Epidermal melanocyte (primary cell): ENCODE measurements at regions not wholly inside any gene's neighbourhood (a gene's known extent, or its start where the extent isn't known, plus 50 kb on each side); places are given as distances from the start of the nearest gene placed in this dataset.

ENCODE experiments used
- DNase-seq: peaks from one replicate; pipeline ENCODE4 v3.0.0; 2011; ENCODE audit warnings: low spot score; ENCODE audit not compliant: insufficient read length

DNA sequence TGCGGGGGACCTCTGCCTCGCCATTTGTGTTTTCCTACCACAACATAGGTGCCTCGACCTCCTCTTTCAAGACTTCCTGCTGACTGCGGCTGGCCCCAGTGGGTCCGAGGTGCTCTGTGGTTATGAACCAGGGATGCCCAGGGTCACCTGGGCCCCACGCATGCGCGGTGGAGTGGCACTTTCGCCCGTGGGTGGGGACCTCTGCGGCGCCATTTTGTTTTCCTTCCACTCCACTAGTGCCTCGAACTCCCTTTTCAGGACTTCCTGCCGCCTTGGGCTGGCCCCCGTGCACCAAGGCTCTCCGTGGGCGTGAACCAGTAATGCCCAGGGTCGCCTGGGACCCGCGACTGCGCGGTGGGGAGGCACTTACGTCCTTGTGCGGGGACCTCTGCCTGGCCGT is 351.6 kb downstream of the ALG10 start:
- no peak for DNase-seq

DNA sequence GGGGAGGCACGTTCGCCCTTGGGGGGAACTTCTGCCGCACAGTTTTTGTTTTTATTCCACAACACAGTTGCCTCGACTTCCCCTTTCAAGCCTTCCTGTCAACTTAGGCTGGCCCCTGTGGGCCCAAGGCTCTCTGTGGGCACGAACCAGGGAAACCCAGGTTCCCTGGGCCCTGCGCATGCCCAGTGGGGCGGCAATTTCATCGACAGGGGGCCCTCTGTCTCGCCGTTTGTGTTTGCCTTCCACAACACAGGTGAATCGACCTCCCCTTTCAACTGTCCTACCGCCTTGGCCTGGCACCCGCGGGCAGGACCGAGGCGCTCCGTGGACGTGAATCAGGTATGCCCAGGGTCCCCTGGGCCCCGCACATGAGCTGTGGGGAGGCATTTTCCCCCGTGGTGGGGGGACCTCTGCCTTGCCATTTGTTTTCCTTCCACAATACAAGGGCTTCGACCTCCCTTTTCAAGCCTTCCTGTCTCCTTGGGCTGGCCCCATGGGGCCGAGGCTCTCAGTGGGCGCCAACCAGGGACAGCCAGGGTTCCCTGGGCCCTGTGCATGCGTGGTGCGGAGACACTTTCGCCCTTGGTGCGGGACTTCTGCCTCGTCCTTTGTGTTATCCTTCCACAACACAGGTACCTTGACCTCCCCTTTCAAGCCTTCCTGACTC is 354.0 kb downstream of the ALG10 start:
- DNase-seq, result no peak

DNA sequence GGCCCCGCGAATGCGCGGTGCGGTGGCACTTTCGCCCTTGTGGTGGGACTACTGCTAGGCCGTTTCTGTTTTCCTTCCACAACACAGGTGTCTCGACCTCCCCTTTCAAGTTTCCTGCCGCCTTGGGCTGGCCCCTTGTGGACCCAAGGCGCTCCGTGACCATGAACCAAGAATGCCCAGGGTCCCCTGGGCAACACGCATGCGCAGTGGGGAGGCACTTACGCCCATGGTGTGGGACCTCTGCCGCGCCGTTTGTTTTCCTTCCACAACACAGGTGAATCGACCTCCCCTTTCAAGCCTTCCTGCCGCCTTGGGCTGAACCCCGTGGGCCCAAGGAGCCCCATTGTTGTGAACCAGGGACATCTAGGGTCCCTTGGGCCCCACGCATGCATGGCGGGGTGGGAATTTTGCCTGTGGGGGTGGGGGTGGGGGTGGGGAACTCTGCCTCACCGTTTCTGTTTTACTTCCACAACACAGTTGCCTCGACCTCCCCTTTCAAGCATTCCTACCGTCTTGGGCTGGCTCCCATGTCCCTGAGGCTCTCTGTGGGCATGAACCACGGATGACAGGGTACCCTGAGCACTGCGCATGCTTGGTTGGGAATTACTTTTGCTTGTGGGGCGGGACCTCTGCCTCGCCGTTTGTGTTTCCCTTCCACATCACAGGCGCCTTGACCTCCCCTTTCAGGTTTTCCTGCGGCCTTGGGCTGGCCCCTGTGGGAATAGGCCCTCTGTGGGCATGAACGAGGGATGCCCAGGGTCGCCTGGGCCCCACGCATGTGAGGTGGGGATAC is 355.1 kb downstream of the ALG10 start:
- DNase-seq, result no peak

- no peak for DNase-seq
Observed at GRCh38 chr12:34379142-34379541, 356.8 kb downstream of the ALG10 start.

DNA sequence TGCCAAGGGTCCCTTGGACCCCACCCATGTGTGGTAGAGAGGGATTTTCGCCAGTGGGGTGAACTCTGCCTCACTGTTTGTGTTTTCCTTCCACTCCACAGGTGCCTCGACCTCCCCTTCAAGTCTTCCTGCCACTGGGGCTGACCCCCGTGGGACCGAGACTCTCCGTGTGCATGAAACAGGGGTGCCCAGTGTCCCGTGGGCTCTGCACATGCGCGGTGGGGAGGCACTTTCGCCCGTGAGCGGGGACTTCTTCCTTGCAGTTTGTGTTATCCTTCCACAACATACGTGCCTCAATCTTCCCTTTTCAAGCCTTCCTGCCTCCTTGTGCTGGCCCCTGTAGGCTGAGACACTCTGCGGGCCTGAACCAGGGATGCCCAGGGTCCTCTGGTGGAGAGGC is 362.4 kb downstream of the ALG10 start:
- no peak for DNase-seq

DNA sequence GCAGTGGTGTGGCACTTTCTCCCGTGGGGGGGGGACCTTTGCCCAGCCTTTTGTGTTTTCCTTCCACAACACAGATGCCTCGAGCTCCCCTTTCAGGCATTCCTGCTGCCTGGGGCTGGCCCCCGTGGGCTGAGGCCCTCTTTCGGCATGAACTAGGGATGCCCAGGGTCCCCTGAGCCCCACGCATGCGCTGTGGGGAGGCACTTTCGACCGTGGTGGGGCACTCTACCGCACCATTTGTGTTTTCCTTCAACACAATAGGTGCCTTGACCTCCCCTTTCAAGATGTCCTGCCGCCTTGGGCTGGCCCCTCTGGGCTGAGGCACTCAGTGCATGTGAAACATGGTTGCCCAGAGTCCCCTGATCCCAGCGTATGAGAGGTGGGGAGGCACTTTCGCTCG is 363.7 kb downstream of the ALG10 start:
- no peak for DNase-seq

GRCh38 chr12:34386621-34387255 is 364.4 kb downstream of the ALG10 start:
- no peak for DNase-seq

DNA sequence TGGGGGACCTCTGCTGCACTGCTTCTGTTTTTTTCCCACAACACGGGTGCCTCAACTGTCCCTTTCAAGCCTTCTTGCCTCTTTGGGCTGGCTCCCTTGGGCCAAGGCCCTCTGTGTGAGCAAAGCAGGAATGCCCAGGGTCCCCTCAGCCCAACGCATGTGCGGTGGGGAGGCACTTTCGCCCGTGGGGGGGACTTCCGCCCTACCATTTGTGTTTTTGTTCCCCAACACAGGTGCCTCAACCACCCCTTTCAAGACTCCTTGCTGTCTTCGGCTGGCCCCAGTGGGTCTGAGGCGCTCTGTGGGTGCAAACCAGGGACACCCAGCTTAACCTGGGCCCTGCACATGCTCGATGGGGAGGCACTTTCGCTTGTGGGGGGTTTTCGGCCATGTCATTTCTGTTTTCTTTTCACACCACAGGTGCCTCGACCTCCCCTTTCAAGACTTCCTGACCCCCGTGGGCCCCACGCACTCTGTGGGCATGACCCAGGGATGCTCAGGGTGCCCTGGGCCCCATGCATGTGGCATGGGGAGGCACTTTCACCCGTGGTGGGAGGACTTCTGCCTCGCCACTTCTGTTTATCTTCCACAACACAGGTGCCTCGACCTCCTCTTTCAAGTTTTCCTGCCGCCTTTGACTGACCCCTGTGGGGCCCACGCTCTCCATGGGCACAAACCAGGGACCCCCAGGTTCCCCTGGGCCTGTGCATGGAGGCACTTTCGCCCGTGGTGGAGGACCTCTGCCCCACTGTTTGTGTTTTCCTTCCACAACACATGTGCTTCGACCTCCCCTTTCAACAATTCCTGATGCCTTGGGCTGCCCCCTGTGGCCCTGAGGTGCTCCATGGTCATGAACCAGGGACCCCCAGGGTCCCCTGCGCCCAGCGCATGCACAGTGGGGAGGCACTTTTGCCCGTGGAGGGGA is 365.7 kb downstream of the ALG10 start:
- DNase-seq, result no peak

GRCh38 chr12:34388636-34389377 is 366.5 kb downstream of the ALG10 start:
- no peak for DNase-seq

GRCh38 chr12:34389378-34390170 is 367.3 kb downstream of the ALG10 start:
- DNase-seq, result no peak

DNA sequence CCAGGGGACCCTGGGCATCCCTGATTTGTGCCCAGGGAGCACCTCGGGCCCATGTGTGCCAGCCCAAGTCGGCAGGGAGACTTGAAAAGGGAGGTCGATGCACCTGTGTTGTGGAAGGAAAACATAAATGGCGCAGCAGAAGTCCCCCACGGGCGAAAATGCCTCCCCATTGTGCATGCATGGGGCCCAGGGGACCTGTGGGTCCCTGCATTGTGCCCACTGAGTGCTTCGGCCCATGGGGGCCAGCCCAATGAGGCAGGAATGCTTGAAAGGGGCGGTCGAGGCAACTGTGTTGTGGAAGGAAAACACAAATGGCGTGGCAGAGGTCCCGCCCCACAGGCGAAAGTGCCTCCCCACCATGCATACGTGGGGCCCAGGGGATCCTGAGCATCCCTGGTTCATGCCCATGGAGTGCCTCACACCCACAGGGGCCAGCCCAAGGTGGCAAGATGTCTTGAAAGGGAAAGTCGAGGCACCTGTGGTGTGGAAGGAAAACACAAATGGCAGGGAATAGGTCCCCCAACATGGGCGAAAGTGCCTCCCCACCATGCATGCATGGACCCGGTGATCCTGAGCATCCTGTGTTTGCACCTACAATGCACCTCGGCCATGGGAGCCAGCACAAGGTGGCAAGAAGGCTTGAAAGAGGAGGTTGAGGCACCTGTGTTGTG is 368.0 kb downstream of the ALG10 start:
- DNase-seq, result no peak

DNA sequence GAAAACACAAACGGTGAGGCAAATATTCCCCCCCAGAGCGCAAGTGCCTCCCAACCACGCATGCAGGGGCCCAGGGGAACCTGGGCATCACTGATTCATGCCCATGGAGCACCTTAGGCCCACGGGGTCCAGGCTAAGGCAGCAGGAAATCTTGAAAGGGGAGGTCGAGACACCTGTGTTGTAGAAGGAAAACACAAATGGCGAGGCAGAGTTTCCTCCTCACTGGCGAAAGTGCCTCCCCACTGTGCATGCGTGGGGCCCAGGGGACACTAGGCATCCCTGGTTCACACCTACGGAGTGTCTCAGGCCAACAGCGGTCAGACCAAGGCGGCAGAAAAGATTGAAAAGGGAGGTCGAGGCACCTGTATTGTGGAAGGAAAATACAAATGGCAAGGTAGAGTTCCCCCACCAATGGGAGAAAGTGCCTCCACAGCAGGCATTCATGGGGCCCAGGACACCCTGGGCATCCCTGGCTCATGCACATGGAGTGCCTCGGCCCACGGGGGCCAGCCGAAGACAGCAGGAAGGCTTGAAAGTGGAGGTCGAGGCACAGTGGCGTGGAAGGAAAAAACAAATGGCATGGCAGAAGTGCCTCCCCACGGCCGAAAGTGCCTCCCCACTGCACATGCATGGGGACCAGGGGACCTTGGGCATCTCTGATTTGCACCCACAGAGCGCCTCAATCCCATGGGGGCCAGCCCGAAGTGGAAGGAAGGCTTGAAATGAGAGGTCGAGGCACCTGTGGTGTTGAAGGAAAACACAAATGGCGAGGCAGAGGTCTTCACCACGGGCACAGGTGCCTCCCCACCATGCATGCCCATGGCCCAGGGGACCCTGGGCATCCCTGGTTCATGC is 368.8 kb downstream of the ALG10 start:
- no peak for DNase-seq

- no peak for DNase-seq
Observed at GRCh38 chr12:34391771-34392581, 369.7 kb downstream of the ALG10 start.

DNA sequence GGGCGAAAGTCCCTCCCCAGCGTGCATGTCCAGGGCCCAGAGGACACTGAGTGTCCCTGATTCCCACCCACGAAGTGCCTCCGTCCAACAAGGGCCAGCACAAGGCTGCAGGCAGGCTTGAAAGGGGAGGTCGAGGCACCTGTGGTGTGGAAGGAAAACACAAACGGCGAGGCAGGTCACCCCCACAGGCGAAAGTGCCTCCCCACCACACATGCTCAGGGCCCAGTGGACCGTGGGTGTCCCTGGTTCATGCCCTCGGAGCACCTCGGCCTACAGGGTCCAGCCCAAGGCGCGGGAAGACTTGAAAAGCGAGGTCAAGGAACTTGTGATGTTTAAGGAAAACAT is 370.4 kb downstream of the ALG10 start:
- DNase-seq, result no peak

DNA sequence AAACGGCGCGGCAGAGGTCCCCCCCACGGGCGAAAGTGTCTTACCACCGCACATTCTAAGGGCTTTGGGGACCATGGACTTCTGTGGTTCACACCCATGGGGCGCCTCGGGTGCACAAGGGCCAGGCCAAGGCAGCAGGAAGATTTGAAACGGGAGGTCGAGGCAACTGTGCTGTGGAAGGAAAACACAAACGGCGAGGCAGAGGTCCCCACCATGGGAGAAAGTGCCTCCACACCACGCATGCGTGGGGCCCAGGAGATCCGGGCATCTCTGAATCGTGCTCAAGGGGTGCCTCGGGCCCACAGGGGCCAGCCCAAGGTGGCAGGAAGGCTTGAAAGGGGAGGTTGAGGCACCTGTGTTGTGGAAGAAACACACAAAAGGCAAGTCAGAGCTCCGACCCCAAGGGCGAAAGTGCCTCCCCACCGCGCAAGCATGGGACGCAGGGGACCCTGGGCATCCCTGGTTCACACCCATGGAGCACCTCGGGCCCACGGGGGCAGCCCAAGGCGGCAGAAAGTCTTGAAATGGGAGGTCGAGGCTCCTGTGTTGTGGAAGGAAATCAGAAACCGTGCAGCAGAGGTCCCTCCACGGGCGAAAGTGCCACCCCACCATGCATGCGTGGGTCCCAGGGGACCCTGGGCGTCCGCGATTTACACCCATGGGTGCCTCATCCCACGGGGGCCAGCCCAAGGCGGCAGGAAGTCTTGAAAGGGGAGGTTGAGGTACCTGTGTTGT is 371.0 kb downstream of the ALG10 start:
- DNase-seq, result no peak

DNA sequence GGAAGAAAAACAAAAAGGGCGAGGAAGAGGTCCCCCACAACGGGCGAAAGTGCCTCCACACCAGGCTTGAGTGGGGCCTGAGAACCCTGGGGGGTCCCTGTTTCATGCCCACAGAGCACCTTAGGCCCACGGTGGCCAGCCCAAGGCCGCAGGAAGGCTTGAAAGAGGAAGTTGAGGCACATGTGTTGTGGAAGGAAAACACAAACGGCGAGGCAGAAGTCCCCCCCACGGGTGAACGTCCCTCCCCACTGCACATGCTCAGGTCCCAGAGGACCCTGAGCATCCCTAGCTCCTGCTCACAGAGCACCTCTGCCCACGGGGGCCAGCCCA is 371.5 kb downstream of the ALG10 start:
- no peak for DNase-seq
